ENCODE measurements at regions not wholly inside any gene's neighbourhood (a gene's known extent, or its start where the extent isn't known, plus 50 kb on each side); places are given as distances from the start of the nearest gene placed in this dataset.

DNA sequence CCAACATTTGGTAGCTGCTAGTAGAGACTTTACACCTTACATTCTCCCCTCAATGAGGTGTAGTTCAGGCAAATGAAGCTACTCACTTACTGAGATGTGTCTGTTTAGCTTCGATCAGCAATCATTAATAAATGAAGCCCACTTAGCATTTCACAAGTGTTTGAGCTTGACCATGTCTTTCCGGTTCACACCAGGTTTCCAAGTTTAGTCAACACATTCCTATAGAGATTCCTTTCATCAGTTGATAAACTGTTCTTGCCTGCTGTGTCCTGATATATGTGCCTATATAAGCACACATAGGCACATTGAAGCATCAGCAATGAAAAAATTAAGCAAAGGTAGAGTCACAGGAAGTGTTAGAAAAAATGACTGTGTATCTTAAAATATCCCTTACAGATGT lies 150.0 kb downstream of the BTBD3 start:
- H3K4me3 ChIP-seq (ENCODE audit: control insufficient read depth in 2 of 3, extremely low read depth in 1 of 3, insufficient read depth in 2 of 3, low read depth in 1 of 3, low read length in 3 of 3), result no peak overlapping the region

GRCh38 chr20:12068121-12068520 lies 150.4 kb downstream of the BTBD3 start:
- no peaks in the 10 kb centered on the region for H3K27me3 ChIP-seq (ENCODE audit: control insufficient read depth, extremely low read depth, insufficient read depth, low read length)
- no peak overlapping the region for H3K9ac ChIP-seq (ENCODE audit: control insufficient read depth, extremely low read depth, insufficient read depth, low read length)
- TF ChIP-seq EZH2 (IDR thresholded peaks at IDR 0.05; ENCODE audit: low read length) (no peak), CTCF (optimal IDR thresholded peaks at IDR 0.05 in 1 of 3, IDR thresholded peaks at IDR 0.05 in 1 of 3, conservative IDR thresholded peaks at IDR 0.05 in 1 of 3; ENCODE audit: extremely low read depth in 1 of 3, insufficient read depth in 2 of 3, low read length in 3 of 3) (no peak)
- no peaks in the 10 kb centered on the region for H3K79me2 ChIP-seq (ENCODE audit: control insufficient read depth, insufficient read depth, low read length)
- dilution Hi-C loops (cut with MboI; ENCODE audit: extremely low pct_ligation_motif_present, low sequenced_read_pairs), result no loop called here
- H3K36me3 ChIP-seq (ENCODE audit: control insufficient read depth in 2 of 2, extremely low read depth in 1 of 2, insufficient read depth in 2 of 2, low read length in 2 of 2), result no peaks in the 10 kb centered on the region
- no peak overlapping the region for H3K27ac ChIP-seq (ENCODE audit: control insufficient read depth, insufficient read depth, low read length)
- no peaks in the 10 kb centered on the region for H4K20me1 ChIP-seq (ENCODE audit: control insufficient read depth, extremely low read depth, insufficient read depth, low read length)
- H2AFZ ChIP-seq (ENCODE audit: control insufficient read depth, low read length), result no peak overlapping the region
- no peak overlapping the region for H3K4me3 ChIP-seq (ENCODE audit: control insufficient read depth in 2 of 3, extremely low read depth in 1 of 3, insufficient read depth in 2 of 3, low read depth in 1 of 3, low read length in 3 of 3)
- H3K4me1 ChIP-seq (ENCODE audit: control insufficient read depth, extremely low read depth, insufficient read depth, low read length), result no peaks in the 10 kb centered on the region
- peaks cover 2% of the 10 kb centered on the region for H3K9me3 ChIP-seq (ENCODE audit: control insufficient read depth, low read depth, low read length)
- no peak overlapping the region for H3K4me2 ChIP-seq (ENCODE audit: control insufficient read depth, extremely low read depth, insufficient read depth, low read depth, low read length)
- no peaks in the 10 kb centered on the region for H3K9me1 ChIP-seq (ENCODE audit: control insufficient read depth, extremely low read depth, insufficient read depth, low read length)
- DNase-seq (ENCODE audit: low read depth, low spot score), result no peak
- FAIRE-seq, result no peak

More for the DNA sequence above, 150.0 kb downstream of the BTBD3 start:
- H3K9me1 ChIP-seq (ENCODE audit: control insufficient read depth, extremely low read depth, insufficient read depth, low read length), result no peaks in the 10 kb centered on the region
- dilution Hi-C loops (cut with MboI; ENCODE audit: extremely low pct_ligation_motif_present, low sequenced_read_pairs), result no loop called here
- H3K36me3 ChIP-seq (ENCODE audit: control insufficient read depth in 2 of 2, extremely low read depth in 1 of 2, insufficient read depth in 2 of 2, low read length in 2 of 2), result no peaks in the 10 kb centered on the region
- no peaks in the 10 kb centered on the region for H4K20me1 ChIP-seq (ENCODE audit: control insufficient read depth, extremely low read depth, insufficient read depth, low read length)
- FAIRE-seq (no peak), DNase-seq (ENCODE audit: low read depth, low spot score) (no peak)
- H3K9ac ChIP-seq (ENCODE audit: control insufficient read depth, extremely low read depth, insufficient read depth, low read length), result no peak overlapping the region
- no peak for TF ChIP-seq CTCF (optimal IDR thresholded peaks at IDR 0.05 in 1 of 3, IDR thresholded peaks at IDR 0.05 in 1 of 3, conservative IDR thresholded peaks at IDR 0.05 in 1 of 3; ENCODE audit: extremely low read depth in 1 of 3, insufficient read depth in 2 of 3, low read length in 3 of 3)
- no peaks in the 10 kb centered on the region for H3K27me3 ChIP-seq (ENCODE audit: control insufficient read depth, extremely low read depth, insufficient read depth, low read length)
- no peaks in the 10 kb centered on the region for H3K79me2 ChIP-seq (ENCODE audit: control insufficient read depth, insufficient read depth, low read length)
- H3K4me2 ChIP-seq (ENCODE audit: control insufficient read depth, extremely low read depth, insufficient read depth, low read depth, low read length), result no peak overlapping the region
- no peaks in the 10 kb centered on the region for H3K4me1 ChIP-seq (ENCODE audit: control insufficient read depth, extremely low read depth, insufficient read depth, low read length)
- H3K9me3 ChIP-seq (ENCODE audit: control insufficient read depth, low read depth, low read length), result peaks cover 2% of the 10 kb centered on the region
- H3K27ac ChIP-seq (ENCODE audit: control insufficient read depth, insufficient read depth, low read length), result no peak overlapping the region
- no peak overlapping the region for H2AFZ ChIP-seq (ENCODE audit: control insufficient read depth, low read length)
